ENCODE measurements at regions not wholly inside any gene's neighbourhood (a gene's known extent, or its start where the extent isn't known, plus 50 kb on each side); places are given as distances from the start of the nearest gene placed in this dataset.

DNA sequence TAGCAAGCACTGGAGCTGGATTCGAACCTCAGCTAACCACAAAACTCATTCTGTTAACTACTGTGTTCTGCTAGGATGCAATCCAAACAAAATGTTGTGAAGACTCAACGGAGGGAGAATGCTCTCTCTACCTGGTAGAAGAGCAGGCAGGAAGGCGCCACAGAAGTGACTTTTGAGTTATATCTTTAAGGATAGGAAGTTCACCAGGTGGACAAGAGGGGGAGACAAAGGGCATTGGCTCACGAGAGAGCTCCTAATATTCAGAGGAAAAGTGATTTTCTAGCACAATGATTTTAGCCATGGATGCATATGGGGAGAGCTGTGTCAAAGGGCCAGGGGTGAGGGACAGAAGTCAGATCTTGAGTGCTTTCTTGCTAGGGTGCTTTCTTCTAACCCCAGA, 108.4 kb upstream of the MAFB start (continued):
- TF ChIP-seq, protein P1, sequence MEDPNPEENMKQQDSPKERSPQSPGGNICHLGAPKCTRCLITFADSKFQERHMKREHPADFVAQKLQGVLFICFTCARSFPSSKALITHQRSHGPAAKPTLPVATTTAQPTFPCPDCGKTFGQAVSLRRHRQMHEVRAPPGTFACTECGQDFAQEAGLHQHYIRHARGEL (CRISPR knock-in tag; IDR thresholded peaks at IDR 0.05): peak; percentile 99
- no peak for TF ChIP-seq TBX2 (CRISPR knock-in tag; IDR thresholded peaks at IDR 0.05; ENCODE audit: borderline replicate concordance)
- no peak for TF ChIP-seq ZFAT (CRISPR knock-in tag; conservative IDR thresholded peaks at IDR 0.05)
- TF ChIP-seq CHD2 (IDR thresholded peaks at IDR 0.05; ENCODE audit: low read depth, low read length): no peak
- TF ChIP-seq ZNF747 (CRISPR knock-in tag; IDR thresholded peaks at IDR 0.05; ENCODE audit: borderline replicate concordance): no peak
- TF ChIP-seq SMC3 (IDR thresholded peaks at IDR 0.05; ENCODE audit: low read length): peak; percentile 82
- no peak for TF ChIP-seq ZNF772 (CRISPR knock-in tag; IDR thresholded peaks at IDR 0.05)
- TF ChIP-seq, protein P2, sequence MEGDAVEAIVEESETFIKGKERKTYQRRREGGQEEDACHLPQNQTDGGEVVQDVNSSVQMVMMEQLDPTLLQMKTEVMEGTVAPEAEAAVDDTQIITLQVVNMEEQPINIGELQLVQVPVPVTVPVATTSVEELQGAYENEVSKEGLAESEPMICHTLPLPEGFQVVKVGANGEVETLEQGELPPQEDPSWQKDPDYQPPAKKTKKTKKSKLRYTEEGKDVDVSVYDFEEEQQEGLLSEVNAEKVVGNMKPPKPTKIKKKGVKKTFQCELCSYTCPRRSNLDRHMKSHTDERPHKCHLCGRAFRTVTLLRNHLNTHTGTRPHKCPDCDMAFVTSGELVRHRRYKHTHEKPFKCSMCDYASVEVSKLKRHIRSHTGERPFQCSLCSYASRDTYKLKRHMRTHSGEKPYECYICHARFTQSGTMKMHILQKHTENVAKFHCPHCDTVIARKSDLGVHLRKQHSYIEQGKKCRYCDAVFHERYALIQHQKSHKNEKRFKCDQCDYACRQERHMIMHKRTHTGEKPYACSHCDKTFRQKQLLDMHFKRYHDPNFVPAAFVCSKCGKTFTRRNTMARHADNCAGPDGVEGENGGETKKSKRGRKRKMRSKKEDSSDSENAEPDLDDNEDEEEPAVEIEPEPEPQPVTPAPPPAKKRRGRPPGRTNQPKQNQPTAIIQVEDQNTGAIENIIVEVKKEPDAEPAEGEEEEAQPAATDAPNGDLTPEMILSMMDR (CRISPR knock-in tag; IDR thresholded peaks at IDR 0.05): peak; percentile 68
- TF ChIP-seq, protein P3, sequence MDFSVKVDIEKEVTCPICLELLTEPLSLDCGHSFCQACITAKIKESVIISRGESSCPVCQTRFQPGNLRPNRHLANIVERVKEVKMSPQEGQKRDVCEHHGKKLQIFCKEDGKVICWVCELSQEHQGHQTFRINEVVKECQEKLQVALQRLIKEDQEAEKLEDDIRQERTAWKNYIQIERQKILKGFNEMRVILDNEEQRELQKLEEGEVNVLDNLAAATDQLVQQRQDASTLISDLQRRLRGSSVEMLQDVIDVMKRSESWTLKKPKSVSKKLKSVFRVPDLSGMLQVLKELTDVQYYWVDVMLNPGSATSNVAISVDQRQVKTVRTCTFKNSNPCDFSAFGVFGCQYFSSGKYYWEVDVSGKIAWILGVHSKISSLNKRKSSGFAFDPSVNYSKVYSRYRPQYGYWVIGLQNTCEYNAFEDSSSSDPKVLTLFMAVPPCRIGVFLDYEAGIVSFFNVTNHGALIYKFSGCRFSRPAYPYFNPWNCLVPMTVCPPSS (IDR thresholded peaks at IDR 0.05): no peak
- peak; percentile 76 for TF ChIP-seq STAG1 (CRISPR knock-in tag; IDR thresholded peaks at IDR 0.05)
- no peak for TF ChIP-seq RFX3 (CRISPR knock-in tag; IDR thresholded peaks at IDR 0.05)
- TF ChIP-seq ONECUT2 (CRISPR knock-in tag; IDR thresholded peaks at IDR 0.05): no peak
- TF ChIP-seq, protein P4, sequence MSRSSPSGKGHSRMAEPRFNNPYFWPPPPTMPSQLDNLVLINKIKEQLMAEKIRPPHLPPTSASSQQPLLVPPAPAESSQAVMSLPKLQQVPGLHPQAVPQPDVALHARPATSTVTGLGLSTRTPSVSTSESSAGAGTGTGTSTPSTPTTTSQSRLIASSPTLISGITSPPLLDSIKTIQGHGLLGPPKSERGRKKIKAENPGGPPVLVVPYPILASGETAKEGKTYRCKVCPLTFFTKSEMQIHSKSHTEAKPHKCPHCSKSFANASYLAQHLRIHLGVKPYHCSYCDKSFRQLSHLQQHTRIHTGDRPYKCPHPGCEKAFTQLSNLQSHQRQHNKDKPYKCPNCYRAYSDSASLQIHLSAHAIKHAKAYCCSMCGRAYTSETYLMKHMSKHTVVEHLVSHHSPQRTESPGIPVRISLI (CRISPR knock-in tag; IDR thresholded peaks at IDR 0.05; ENCODE audit: borderline replicate concordance): no peak
- no peak for TF ChIP-seq SP4 (CRISPR knock-in tag; IDR thresholded peaks at IDR 0.05)
